ENCODE measurements at regions not wholly inside any gene's neighbourhood (a gene's known extent, or its start where the extent isn't known, plus 50 kb on each side); places are given as distances from the start of the nearest gene placed in this dataset.

DNA sequence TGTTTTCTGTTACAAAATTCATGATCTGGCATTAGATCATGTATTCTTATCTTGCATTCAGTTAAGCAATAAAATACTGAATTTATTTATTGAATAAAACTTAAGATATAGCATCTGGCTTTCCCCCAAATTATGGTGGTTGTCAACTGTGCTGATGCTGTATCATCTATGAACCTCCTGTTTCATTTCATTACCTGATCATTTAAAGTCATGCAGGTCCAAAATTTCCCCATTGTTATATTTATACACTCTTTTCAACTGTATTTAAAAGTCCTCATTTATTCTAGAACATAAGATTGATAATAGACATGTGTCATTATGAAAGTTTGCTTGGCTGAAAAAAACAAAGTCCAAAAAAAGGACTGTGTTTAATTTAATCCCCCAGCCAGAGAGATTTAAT, 627.4 kb upstream of the ADGRB3 start:
- TF ChIP-seq, protein P1, sequence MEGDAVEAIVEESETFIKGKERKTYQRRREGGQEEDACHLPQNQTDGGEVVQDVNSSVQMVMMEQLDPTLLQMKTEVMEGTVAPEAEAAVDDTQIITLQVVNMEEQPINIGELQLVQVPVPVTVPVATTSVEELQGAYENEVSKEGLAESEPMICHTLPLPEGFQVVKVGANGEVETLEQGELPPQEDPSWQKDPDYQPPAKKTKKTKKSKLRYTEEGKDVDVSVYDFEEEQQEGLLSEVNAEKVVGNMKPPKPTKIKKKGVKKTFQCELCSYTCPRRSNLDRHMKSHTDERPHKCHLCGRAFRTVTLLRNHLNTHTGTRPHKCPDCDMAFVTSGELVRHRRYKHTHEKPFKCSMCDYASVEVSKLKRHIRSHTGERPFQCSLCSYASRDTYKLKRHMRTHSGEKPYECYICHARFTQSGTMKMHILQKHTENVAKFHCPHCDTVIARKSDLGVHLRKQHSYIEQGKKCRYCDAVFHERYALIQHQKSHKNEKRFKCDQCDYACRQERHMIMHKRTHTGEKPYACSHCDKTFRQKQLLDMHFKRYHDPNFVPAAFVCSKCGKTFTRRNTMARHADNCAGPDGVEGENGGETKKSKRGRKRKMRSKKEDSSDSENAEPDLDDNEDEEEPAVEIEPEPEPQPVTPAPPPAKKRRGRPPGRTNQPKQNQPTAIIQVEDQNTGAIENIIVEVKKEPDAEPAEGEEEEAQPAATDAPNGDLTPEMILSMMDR (IDR thresholded peaks at IDR 0.05; ENCODE audit: insufficient read depth, low read length, poor library complexity, severe bottlenecking), result no peak
- Histone ChIP-seq H3K36me3 (ENCODE audit: control insufficient read depth, insufficient read depth, low read length) (no peaks in the 10 kb centered on the region), H3K4me3 (replicated peaks; ENCODE audit: low read depth, low read length) (no peak overlapping the region), H3K27me3 (replicated peaks; ENCODE audit: control insufficient read depth, insufficient read depth, low read length) (no peaks in the 10 kb centered on the region)
- DNase-seq (ENCODE audit: extremely low read depth, insufficient read length), result no peak

DNA sequence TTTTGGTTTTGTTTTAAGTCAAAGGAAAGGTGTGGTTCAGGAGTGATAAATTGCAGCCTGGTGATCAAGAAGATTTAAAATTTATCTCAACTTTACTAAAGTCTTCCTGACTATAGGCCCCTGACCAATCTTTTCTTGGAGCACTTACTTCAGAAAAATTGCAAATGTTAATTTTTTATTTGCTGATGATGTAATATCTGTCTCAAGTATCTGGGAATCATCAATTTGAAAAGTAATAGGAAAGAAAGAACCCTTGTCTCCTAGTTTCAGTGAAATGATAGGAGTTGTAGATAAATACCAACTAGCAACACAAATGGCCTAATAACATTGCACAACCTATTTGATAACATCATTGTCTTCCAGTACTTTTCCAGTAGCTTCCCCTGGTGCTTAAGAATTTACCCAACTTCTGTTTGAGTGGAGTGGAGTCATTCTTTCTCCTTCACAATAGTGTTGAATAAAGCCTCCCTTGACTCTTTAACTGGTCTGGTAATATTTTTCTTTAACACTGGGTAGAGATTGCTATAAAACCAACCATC, 648.3 kb upstream of the ADGRB3 start:
- Histone ChIP-seq H3K4me3 (replicated peaks; ENCODE audit: low read depth, low read length) (no peak overlapping the region), H3K27me3 (replicated peaks; ENCODE audit: control insufficient read depth, insufficient read depth, low read length) (no peaks in the 10 kb centered on the region), H3K36me3 (ENCODE audit: control insufficient read depth, insufficient read depth, low read length) (no peaks in the 10 kb centered on the region)
- TF ChIP-seq, protein P1 (IDR thresholded peaks at IDR 0.05; ENCODE audit: insufficient read depth, low read length, poor library complexity, severe bottlenecking), result no peak
- DNase-seq (ENCODE audit: extremely low read depth, insufficient read length), result no peak

GRCh38 chr6:67976486-67976885, 658.6 kb upstream of the ADGRB3 start:
- H3K4me3 ChIP-seq (replicated peaks; ENCODE audit: low read depth, low read length), result no peak overlapping the region
- TF ChIP-seq, protein P1 (IDR thresholded peaks at IDR 0.05; ENCODE audit: insufficient read depth, low read length, poor library complexity, severe bottlenecking), result no peak
- H3K36me3 ChIP-seq (ENCODE audit: control insufficient read depth, insufficient read depth, low read length), result no peaks in the 10 kb centered on the region
- no peaks in the 10 kb centered on the region for H3K27me3 ChIP-seq (replicated peaks; ENCODE audit: control insufficient read depth, insufficient read depth, low read length)
- no peak for DNase-seq (ENCODE audit: extremely low read depth, insufficient read length)

DNA sequence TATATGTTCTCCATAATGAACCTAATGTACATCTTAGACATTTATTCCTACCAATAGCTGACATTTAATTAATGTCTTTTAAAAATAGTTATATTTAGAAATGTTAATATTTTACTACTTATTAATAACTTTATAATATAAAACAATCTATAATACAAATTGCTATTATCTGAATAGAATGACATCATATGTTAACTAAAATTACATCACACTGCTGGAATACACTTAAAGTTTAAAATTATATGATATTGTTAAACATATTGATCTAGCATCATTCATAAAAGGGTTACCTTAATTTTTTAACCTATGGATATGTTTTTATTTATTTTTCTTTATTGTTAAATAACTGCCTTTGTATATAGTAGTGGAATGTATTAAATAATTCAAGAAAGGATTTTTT, 660.2 kb upstream of the ADGRB3 start:
- DNase-seq (ENCODE audit: extremely low read depth, insufficient read length), result no peak
- Histone ChIP-seq H3K27me3 (replicated peaks; ENCODE audit: control insufficient read depth, insufficient read depth, low read length) (no peaks in the 10 kb centered on the region), H3K36me3 (ENCODE audit: control insufficient read depth, insufficient read depth, low read length) (no peaks in the 10 kb centered on the region), H3K4me3 (replicated peaks; ENCODE audit: low read depth, low read length) (no peak overlapping the region)
- TF ChIP-seq, protein P1 (IDR thresholded peaks at IDR 0.05; ENCODE audit: insufficient read depth, low read length, poor library complexity, severe bottlenecking), result no peak

DNA sequence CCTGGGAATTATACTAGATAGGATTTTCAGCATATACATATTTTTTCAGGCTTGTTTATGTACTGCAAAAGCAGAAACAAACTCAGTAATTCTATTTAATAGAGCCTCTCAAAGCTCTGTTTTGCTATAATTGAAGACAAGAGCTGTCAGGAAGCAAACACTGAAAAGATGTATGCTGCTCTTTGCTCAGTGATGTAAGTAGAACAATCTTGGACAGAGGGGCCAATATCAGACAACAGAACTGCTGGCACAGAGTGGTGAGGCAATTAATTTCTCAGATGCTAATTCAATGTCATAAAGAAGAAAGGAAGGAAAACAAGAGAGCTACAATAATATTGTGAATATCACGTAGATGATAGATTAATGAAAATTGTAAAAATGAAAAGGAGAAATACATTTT, 663.3 kb upstream of the ADGRB3 start:
- Histone ChIP-seq H3K36me3 (ENCODE audit: control insufficient read depth, insufficient read depth, low read length) (no peaks in the 10 kb centered on the region), H3K4me3 (replicated peaks; ENCODE audit: low read depth, low read length) (no peak overlapping the region), H3K27me3 (replicated peaks; ENCODE audit: control insufficient read depth, insufficient read depth, low read length) (no peaks in the 10 kb centered on the region)
- DNase-seq (ENCODE audit: extremely low read depth, insufficient read length), result no peak
- TF ChIP-seq, protein P1 (IDR thresholded peaks at IDR 0.05; ENCODE audit: insufficient read depth, low read length, poor library complexity, severe bottlenecking), result no peak

DNA sequence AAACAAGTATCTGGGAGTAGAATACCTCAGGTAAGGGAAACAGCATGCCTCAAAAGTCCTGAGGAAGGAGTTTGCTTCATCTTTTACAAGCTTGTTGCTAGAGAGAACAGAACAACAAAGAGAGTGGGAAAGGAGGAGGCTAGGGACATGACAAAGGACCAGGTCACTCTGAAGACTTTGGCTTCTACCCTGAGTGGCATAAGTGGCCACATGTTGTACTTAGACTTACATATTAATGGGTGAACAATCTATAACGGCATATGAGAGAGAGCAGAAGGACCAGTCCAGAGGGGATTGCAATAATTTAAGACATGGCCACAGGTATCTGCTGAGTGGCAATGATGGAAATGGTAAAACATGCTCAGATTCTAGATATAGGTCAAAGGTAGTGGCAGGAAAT, 668.3 kb upstream of the ADGRB3 start:
- Histone ChIP-seq H3K27me3 (replicated peaks; ENCODE audit: control insufficient read depth, insufficient read depth, low read length) (no peaks in the 10 kb centered on the region), H3K36me3 (ENCODE audit: control insufficient read depth, insufficient read depth, low read length) (no peaks in the 10 kb centered on the region), H3K4me3 (replicated peaks; ENCODE audit: low read depth, low read length) (no peak overlapping the region)
- TF ChIP-seq, protein P1 (IDR thresholded peaks at IDR 0.05; ENCODE audit: insufficient read depth, low read length, poor library complexity, severe bottlenecking), result no peak
- DNase-seq (ENCODE audit: extremely low read depth, insufficient read length), result no peak
